H1 (cell line): ENCODE measurements at regions not wholly inside any gene's neighbourhood (a gene's known extent, or its start where the extent isn't known, plus 50 kb on each side); places are given as distances from the start of the nearest gene placed in this dataset.
A peak's percentile ranks its signal among the peaks of the same experiment; 100 is the strongest.

Source experiments
- RAD21 ChIP-seq, 2 experiments: IDR thresholded peaks in 1 of 2; conservative IDR thresholded peaks in 1 of 2; 2 replicates each; pipeline ENCODE4 v1.6.1; 2011; ENCODE audit warnings: low read depth in 2 of 2, low read length in 2 of 2, improper control_type of control experiment in 1 of 2, inconsistent platforms in 1 of 2, mild to moderate bottlenecking in 1 of 2, moderate library complexity in 1 of 2

- TF ChIP-seq RAD21 (IDR thresholded peaks at IDR 0.05 in 1 of 2, conservative IDR thresholded peaks at IDR 0.05 in 1 of 2; ENCODE audit: low read depth in 2 of 2, low read length in 2 of 2) = peak; percentile 22 to 23; a peak in 2 of 4 replicates
Observed at GRCh38 chr14:82854131-82854530, 1320.5 kb upstream of the SEL1L start (continued).
